ENCODE measurements at regions not wholly inside any gene's neighbourhood (a gene's known extent, or its start where the extent isn't known, plus 50 kb on each side); places are given as distances from the start of the nearest gene placed in this dataset.
A peak's percentile ranks its signal among the peaks of the same experiment; 100 is the strongest.

- TF ChIP-seq CTCF (conservative IDR thresholded peaks at IDR 0.05; ENCODE audit: low read depth, low read length) (no peak), EZH2 (IDR thresholded peaks at IDR 0.05; ENCODE audit: borderline replicate concordance, low read depth, low read length, poor library complexity, severe bottlenecking) (no peak)
- Histone ChIP-seq H3K9me3 (ENCODE audit: low read depth, low read length, poor library complexity, severe bottlenecking) (no peaks in the 10 kb centered on the region), H3K4me1 (ENCODE audit: insufficient read depth, low read length, poor library complexity, severe bottlenecking) (peaks cover 12% of the 10 kb centered on the region), H3K27ac (ENCODE audit: low read depth, low read length, poor library complexity, severe bottlenecking) (no peak overlapping the region), H3K4me3 (ENCODE audit: low read depth, low read length, poor library complexity, severe bottlenecking) (no peak overlapping the region), H3K36me3 (ENCODE audit: insufficient read depth, low read length, poor library complexity, severe bottlenecking) (no peaks in the 10 kb centered on the region), H3K27me3 (replicated peaks; ENCODE audit: insufficient read depth, low read depth, low read length, poor library complexity) (no peaks in the 10 kb centered on the region)
- intact Hi-C loops (cut with micrococcal nuclease; ENCODE audit: unreplicated experiment): no loop called here
- ChIA-PET CTCF (interaction anchor here (0.6 kb wide), 2 partner anchors 22 to 147 kb away, joined by 4 read pairs; no protein-coding TSS in a partner anchor), POLR2A (ENCODE audit: low non-redundant PET) (interaction anchor here (0.6 kb wide), 1 partner anchor 83 kb away, joined by 3 read pairs; no protein-coding TSS in a partner anchor)
- DNase-seq (ENCODE audit: low spot score): peak; percentile 26
- no TSS peak for BruUV-seq (replicated peaks)
Measured at GRCh38 chr4:17276776-17277175, 235.1 kb downstream of the QDPR start.

GRCh38 chr4:17275836-17276235 lies 236.1 kb downstream of the QDPR start:
- TF ChIP-seq EZH2 (IDR thresholded peaks at IDR 0.05; ENCODE audit: borderline replicate concordance, low read depth, low read length, poor library complexity, severe bottlenecking) (no peak), CTCF (conservative IDR thresholded peaks at IDR 0.05; ENCODE audit: low read depth, low read length) (no peak)
- intact Hi-C loops (cut with micrococcal nuclease; ENCODE audit: unreplicated experiment): no loop called here
- H3K4me1 ChIP-seq (ENCODE audit: insufficient read depth, low read length, poor library complexity, severe bottlenecking): peaks cover 12% of the 10 kb centered on the region
- no peak for DNase-seq (ENCODE audit: low spot score)
- ChIA-PET POLR2A (ENCODE audit: low non-redundant PET) (no interaction called here), CTCF (no interaction called here)
- BruUV-seq (replicated peaks): no TSS peak
- no peaks in the 10 kb centered on the region for H3K27me3 ChIP-seq (replicated peaks; ENCODE audit: insufficient read depth, low read depth, low read length, poor library complexity)
- H3K9me3 ChIP-seq (ENCODE audit: low read depth, low read length, poor library complexity, severe bottlenecking): no peaks in the 10 kb centered on the region
- H3K27ac ChIP-seq (ENCODE audit: low read depth, low read length, poor library complexity, severe bottlenecking): no peak overlapping the region
- no peaks in the 10 kb centered on the region for H3K36me3 ChIP-seq (ENCODE audit: insufficient read depth, low read length, poor library complexity, severe bottlenecking)
- no peak overlapping the region for H3K4me3 ChIP-seq (ENCODE audit: low read depth, low read length, poor library complexity, severe bottlenecking)

GRCh38 chr4:17273047-17273446 lies 238.8 kb downstream of the QDPR start:
- POLR2A ChIA-PET (ENCODE audit: low non-redundant PET): no interaction called here

More at GRCh38 chr4:17273047-17273446, 238.8 kb downstream of the QDPR start:
- intact Hi-C loops (cut with micrococcal nuclease; ENCODE audit: unreplicated experiment): no loop called here
- Histone ChIP-seq H3K4me3 (ENCODE audit: low read depth, low read length, poor library complexity, severe bottlenecking) (no peak overlapping the region), H3K36me3 (ENCODE audit: insufficient read depth, low read length, poor library complexity, severe bottlenecking) (no peaks in the 10 kb centered on the region), H3K4me1 (ENCODE audit: insufficient read depth, low read length, poor library complexity, severe bottlenecking) (peaks cover 12% of the 10 kb centered on the region), H3K27me3 (replicated peaks; ENCODE audit: insufficient read depth, low read depth, low read length, poor library complexity) (no peaks in the 10 kb centered on the region), H3K27ac (ENCODE audit: low read depth, low read length, poor library complexity, severe bottlenecking) (no peak overlapping the region), H3K9me3 (ENCODE audit: low read depth, low read length, poor library complexity, severe bottlenecking) (no peaks in the 10 kb centered on the region)
- no peak for DNase-seq (ENCODE audit: low spot score)
- BruUV-seq (replicated peaks): no TSS peak
- CTCF ChIA-PET: no interaction called here
- TF ChIP-seq EZH2 (IDR thresholded peaks at IDR 0.05; ENCODE audit: borderline replicate concordance, low read depth, low read length, poor library complexity, severe bottlenecking) (no peak), CTCF (conservative IDR thresholded peaks at IDR 0.05; ENCODE audit: low read depth, low read length) (no peak)
